Stimulated activated memory B cell treated with anti-CD40 and anti-IgM and Interleukin-4, amounts not matched to agents 10 μg/mL and 1 μg/mL and 100 μg/mL, for 72 hours (primary cell): ENCODE measurements at regions not wholly inside any gene's neighbourhood (a gene's known extent, or its start where the extent isn't known, plus 50 kb on each side); places are given as distances from the start of the nearest gene placed in this dataset.
"Not testable (repeated sequence)": the region's sequence is repeated elsewhere in the genome, so short reads cannot be mapped to it uniquely, and the experiment has no call there.

Experiments
- ATAC-seq: fragments of 150-1000 bp; cut with Tn5 transposase; 2 replicates; pipeline ENCODE4 v1.10.0; 2021
- H3K27ac Mint-ChIP-seq: one replicate; pipeline ENCODE4 v1.8.0; 2022; ENCODE audit warnings: mild to moderate bottlenecking, mixed read lengths
- H3K27me3 Mint-ChIP-seq: one replicate; pipeline ENCODE4 v1.8.0; 2022; ENCODE audit warnings: mixed read lengths
- H3K36me3 Mint-ChIP-seq: one replicate; pipeline ENCODE4 v1.8.0; 2022; ENCODE audit warnings: mixed read lengths
- H3K4me1 Mint-ChIP-seq: one replicate; pipeline ENCODE4 v1.8.0; 2022; ENCODE audit warnings: mixed read lengths
- H3K4me3 Mint-ChIP-seq: one replicate; pipeline ENCODE4 v1.8.0; 2022; ENCODE audit warnings: mild to moderate bottlenecking, moderate library complexity, mixed read lengths
- H3K9me3 Mint-ChIP-seq: one replicate; pipeline ENCODE4 v1.8.0; 2022; ENCODE audit warnings: mixed read lengths

DNA sequence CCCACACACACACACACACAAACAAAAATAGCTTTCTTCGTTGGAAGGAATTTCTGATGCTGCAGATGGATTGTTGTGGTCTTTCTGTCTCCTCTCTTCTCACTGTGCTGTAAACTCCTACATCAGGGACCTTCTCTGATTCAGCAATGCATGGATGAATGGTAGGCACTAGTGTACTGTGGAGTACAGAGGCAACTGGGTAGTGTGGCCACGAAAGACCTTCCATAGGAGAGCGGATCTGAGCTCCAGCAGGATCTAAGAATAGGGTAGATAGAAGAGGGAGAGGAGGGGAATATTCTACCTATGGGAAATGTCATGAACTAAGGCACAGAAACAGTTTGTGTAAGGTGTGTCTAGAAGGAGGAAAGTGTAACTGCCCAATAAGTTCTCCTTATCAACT is 266.8 kb downstream of the MYCN start:
- Mint-ChIP-seq H3K9me3 (peaks cover 18% of the 10 kb centered on the region), H3K36me3 (no peaks in the 10 kb centered on the region), H3K27me3 (no peaks in the 10 kb centered on the region), H3K27ac (no peak overlapping the region), H3K4me3 (no peak overlapping the region), H3K4me1 (no peaks in the 10 kb centered on the region)
- no peak for ATAC-seq

DNA sequence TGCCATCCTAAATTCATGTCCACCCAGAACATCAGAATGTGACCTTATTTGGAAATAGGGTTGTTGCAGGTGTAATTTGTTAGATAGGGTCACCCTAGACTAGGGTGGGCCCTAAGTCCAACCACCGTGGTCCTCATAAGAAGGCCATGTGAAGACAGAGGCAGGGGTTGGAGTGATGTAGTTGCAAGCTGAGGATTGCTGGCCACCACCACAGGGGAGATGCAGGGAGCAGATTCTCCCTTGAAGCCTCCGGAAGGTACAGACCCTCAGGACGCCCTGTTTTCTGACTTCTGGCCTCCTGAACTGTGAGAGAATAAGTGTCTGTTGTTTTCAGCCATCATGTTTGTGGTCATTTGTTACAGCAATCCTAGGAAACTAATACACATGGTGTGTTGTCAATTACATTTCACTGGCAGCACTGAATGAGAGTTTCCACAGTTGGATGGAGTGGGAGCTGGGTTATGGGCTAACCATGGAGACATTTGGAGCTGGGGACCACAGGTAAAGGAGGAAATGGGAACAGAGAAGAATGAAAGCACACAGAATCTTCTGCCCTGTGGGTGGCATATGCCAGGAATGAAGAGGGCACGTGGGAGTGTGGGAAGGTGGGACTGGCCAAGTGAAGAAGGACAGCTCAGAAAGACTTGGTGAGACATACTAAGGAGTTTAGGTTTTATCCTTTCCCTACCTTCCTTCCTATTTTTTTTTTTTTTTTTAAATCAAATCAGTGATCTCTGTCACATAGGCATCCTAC is 266.0 kb downstream of the MYCN start:
- no peak overlapping the region for H3K4me3 Mint-ChIP-seq
- H3K27me3 Mint-ChIP-seq, result no peaks in the 10 kb centered on the region
- H3K27ac Mint-ChIP-seq, result no peak overlapping the region
- no peak for ATAC-seq
- no peaks in the 10 kb centered on the region for H3K36me3 Mint-ChIP-seq
- H3K4me1 Mint-ChIP-seq, result no peaks in the 10 kb centered on the region
- H3K9me3 Mint-ChIP-seq, result peaks cover 18% of the 10 kb centered on the region

DNA sequence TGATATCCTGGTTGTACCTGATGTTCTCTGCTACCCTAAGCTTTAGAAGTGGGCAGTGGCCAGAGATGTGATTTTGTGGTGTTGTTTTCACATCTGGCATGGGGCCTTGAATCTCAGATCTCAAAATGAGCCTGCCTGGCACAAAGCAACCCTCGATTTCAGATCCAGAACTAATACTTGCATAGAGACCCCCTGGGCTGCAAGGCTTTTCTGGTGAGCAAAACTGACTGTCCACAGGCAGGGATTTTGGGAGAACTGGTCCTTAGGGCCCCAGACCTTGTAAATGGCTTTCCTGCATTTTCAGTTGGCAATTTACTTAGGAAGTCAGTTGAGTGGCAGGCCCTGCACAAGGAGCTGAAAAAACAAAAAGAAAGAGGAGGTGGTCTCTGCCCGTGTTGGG is 265.3 kb downstream of the MYCN start:
- ATAC-seq, result no peak
- Mint-ChIP-seq H3K9me3 (peaks cover 14% of the 10 kb centered on the region), H3K4me1 (no peaks in the 10 kb centered on the region), H3K4me3 (no peak overlapping the region), H3K27me3 (no peaks in the 10 kb centered on the region), H3K27ac (no peak overlapping the region), H3K36me3 (no peaks in the 10 kb centered on the region)

DNA sequence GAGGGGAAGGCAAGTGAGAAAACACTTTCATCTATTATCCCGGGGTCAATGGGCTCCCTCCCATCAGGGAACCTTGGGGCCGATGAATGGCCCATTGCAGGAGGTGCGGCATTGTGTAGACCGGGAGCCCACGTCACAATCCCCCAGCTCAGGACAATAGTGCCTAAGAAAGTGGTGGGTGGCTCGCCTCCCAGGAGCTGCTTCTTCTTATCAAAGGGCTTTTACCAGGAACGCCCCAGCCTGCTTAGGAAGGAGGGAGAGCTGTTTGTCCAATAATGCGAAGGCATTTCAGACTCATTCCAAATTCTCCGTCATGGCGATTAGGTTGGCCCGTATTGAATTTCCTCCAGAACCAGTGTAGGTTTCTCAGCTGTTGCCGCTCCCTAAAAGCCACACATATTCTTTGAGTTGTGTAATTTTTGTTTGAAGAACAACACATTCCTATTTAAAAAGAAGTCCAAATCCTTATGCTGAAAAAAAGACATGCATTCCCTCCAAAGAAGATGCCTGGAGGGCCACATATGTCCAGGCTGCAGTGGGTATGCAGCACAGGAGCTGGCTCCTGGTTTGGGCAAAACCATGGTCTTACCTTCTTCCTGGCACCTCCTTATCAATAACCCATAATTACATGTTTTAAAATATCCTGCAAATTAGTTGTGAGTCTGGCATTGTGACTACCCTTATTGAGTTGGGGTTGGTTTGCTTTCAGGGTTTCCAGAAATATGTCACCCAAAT is 264.7 kb downstream of the MYCN start:
- H3K4me1 Mint-ChIP-seq, result no peaks in the 10 kb centered on the region
- no peak for ATAC-seq
- no peaks in the 10 kb centered on the region for H3K27me3 Mint-ChIP-seq
- no peaks in the 10 kb centered on the region for H3K36me3 Mint-ChIP-seq
- peaks cover 14% of the 10 kb centered on the region for H3K9me3 Mint-ChIP-seq
- H3K4me3 Mint-ChIP-seq, result no peak overlapping the region
- H3K27ac Mint-ChIP-seq, result no peak overlapping the region

DNA sequence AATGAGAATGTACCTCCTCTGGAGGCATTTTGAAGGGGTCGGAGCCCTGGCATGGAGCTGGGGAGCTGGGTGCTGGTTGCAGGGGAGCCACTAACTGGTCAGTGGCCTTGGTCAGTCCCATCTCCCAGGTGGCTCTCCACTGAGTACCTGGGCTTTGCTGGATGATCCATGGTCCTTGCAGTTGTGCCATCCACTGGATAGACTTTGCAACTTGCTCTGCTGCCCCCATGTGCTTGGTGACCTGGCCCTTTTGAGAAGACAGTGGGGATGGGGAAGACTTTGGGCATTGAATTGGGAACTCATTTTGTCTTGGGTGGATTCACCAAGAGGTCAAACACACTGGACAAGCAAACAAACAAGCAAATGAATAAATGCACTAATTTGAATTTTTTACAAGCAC is 263.9 kb downstream of the MYCN start:
- no peak overlapping the region for H3K27ac Mint-ChIP-seq
- H3K27me3 Mint-ChIP-seq, result no peaks in the 10 kb centered on the region
- H3K4me3 Mint-ChIP-seq, result no peak overlapping the region
- H3K36me3 Mint-ChIP-seq, result no peaks in the 10 kb centered on the region
- no peak for ATAC-seq
- H3K9me3 Mint-ChIP-seq, result peaks cover 14% of the 10 kb centered on the region
- no peaks in the 10 kb centered on the region for H3K4me1 Mint-ChIP-seq

DNA sequence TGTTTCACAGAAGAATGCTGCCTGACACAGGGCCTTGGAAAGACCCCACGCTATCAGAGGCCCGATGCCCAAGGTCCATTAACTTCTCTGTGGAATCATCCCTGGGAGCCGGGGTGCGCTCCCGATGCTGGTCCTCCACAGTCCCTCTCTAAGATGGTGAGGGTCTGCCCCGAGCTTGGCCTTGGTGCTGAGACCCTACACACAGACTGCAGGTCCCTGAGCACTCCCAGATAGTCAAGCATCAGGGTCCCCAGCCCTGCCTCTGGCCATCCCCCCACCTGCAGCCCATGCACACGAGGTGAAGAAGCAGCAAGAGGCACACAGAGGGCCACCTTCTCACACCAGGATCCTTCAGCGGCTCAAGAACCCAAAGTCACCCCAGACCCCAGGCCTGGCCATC is 263.3 kb downstream of the MYCN start:
- H3K4me3 Mint-ChIP-seq, result no peak overlapping the region
- H3K9me3 Mint-ChIP-seq, result peaks cover 14% of the 10 kb centered on the region
- H3K27me3 Mint-ChIP-seq, result no peaks in the 10 kb centered on the region
- H3K36me3 Mint-ChIP-seq, result no peaks in the 10 kb centered on the region
- no peak overlapping the region for H3K27ac Mint-ChIP-seq
- ATAC-seq, result peak; percentile 22
- H3K4me1 Mint-ChIP-seq, result no peaks in the 10 kb centered on the region

DNA sequence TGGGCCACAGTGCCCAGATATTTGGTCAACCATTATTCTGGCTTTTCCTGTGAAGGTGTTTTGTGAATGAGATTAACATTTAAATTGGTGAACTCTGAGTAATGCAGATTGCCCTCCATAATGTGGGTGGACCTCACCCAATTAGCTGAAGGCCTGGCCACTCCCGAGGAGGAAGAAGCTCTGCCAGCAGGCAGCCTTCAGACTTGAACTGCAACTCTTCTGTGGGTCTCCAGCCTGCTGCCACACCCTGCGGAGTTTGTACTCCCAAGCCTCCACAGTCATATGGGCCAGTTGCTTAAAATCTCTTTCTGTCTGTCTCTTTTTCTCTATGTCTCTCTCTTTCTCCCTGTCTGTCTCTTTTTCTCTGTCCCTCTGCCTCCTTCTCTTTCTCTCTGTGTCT is 262.7 kb downstream of the MYCN start:
- no peak overlapping the region for H3K4me3 Mint-ChIP-seq
- no peaks in the 10 kb centered on the region for H3K4me1 Mint-ChIP-seq
- ATAC-seq, result no peak
- no peak overlapping the region for H3K27ac Mint-ChIP-seq
- H3K27me3 Mint-ChIP-seq, result no peaks in the 10 kb centered on the region
- H3K36me3 Mint-ChIP-seq, result no peaks in the 10 kb centered on the region
- H3K9me3 Mint-ChIP-seq, result peaks cover 10% of the 10 kb centered on the region

DNA sequence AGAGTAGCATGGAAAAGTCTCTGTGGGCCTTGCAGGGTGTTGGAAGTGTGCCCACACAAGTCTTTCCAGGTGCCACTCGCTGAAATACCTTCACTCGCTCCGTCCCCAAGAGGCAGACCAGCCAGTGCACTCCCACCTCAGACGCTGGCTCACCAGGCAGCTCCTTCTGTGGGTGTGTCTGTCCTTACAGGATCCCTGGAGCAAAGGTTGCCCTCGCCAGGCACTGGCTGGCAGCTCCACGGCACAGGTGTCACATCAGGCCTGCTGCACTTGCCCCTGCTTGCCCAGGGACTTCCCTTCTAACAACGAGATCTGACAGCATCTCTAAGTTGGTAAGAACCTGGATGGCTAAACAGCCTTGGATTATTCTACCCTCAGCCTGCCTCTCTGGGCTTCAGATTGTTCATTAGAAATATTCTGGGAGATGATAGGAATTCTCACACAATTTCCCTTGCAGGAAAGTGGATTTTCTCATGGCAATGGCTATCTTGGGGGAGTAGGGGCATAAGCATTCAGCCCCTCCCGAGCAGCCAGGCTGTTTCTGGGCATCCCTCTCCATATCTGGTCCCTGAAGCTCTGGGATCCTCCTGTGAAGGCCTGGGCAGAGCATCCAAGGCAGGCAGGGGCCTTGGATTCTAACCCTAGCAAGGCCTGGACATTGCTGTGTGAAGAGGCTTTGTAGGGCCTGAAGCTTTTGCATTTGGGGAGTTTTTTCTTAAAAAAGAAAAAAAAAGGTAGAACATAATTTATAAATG is 262.1 kb downstream of the MYCN start:
- Mint-ChIP-seq H3K9me3 (peaks cover 8% of the 10 kb centered on the region), H3K4me1 (no peaks in the 10 kb centered on the region), H3K4me3 (no peak overlapping the region), H3K27me3 (no peaks in the 10 kb centered on the region), H3K27ac (no peak overlapping the region), H3K36me3 (no peaks in the 10 kb centered on the region)
- no peak for ATAC-seq

DNA sequence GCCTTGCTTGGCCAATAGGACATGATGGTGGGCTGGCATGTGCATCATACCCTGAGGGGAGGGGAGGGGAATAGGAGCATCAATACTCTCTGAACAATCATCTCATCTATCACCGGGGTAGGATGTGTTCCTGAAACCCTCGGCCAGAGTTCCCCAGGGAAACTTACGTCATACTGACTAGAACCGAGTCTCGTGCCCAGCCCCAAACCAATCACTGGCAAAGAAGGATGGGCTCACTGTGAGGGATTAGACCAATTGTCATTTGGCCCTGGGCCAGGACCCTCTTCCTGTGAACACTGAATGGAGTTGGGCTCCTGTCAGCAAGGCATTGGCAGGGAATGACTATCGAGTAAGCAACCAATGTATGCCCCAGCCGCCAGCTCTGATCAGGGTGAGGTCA is 261.5 kb downstream of the MYCN start:
- Mint-ChIP-seq H3K27ac (no peak overlapping the region), H3K4me1 (no peaks in the 10 kb centered on the region), H3K36me3 (no peaks in the 10 kb centered on the region), H3K4me3 (no peak overlapping the region), H3K9me3 (peaks cover 3% of the 10 kb centered on the region), H3K27me3 (no peaks in the 10 kb centered on the region)
- no peak for ATAC-seq

DNA sequence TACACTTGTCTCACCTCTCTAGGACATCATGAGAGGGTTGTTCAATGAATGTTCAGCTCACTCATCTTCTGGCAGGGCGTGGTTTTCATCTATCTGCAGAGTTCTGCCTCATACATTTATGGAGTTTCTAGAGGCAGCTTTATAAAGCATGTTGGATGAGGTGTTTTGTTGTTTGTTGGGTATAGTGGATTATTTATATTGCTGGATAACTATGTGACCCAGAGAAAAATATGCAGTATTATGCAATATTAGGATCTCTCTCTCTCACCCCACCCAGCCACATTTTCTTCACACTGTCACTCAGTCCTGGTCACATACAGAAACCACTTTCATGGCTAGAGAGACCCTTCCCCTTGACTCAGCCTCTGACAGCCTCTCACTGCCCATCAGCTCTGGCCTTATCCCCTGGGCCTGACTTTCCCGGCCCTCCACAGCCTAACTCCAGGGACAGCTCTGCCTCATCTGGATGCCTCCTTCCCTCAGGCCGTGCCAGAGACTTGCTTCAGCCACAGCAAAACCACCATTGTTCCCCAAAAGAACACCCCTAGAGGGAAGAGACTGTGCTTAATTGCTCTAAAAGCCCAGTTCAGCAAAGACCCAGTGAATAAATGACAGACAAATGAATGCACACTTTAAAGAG is 260.3 kb downstream of the MYCN start:
- H3K4me1 Mint-ChIP-seq, result no peaks in the 10 kb centered on the region
- H3K4me3 Mint-ChIP-seq, result no peak overlapping the region
- H3K27ac Mint-ChIP-seq, result no peak overlapping the region
- H3K9me3 Mint-ChIP-seq, result peaks cover 3% of the 10 kb centered on the region
- H3K36me3 Mint-ChIP-seq, result no peaks in the 10 kb centered on the region
- ATAC-seq, result no peak
- no peaks in the 10 kb centered on the region for H3K27me3 Mint-ChIP-seq

DNA sequence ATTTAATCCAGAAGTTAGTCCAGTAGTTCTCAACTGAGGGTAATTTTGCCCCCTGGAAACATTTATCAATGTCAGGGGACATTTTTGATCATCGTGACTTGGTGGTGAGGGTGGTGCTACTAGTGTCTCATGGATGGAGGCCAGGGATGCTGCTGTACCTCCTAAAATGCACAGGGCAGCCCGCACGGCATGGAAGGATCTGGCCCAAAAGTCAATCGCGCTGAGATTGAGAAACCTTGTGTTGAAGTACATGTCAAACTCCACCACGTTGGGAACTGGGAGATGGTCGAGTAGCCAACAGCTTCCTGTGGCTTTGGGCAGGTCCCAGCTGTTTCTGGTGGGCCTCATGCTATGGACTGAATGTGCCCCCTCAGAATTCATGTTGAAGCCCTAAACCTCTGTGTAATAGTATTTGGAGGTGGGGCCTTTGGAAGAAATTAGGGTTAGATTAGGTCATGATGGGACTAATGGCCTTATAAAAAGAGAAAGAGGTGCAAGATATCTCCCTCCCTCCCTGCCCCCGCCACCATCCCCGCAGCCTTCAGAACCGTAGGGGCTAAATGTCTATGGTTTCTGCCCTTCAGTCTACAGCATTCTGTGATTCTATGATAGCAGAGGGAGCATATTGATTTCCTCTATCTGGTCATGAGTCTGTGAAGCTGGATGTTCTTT is 259.7 kb downstream of the MYCN start:
- H3K27ac Mint-ChIP-seq, result no peak overlapping the region
- no peaks in the 10 kb centered on the region for H3K27me3 Mint-ChIP-seq
- no peak overlapping the region for H3K4me3 Mint-ChIP-seq
- no peaks in the 10 kb centered on the region for H3K4me1 Mint-ChIP-seq
- peaks cover 3% of the 10 kb centered on the region for H3K9me3 Mint-ChIP-seq
- H3K36me3 Mint-ChIP-seq, result no peaks in the 10 kb centered on the region
- no peak for ATAC-seq

DNA sequence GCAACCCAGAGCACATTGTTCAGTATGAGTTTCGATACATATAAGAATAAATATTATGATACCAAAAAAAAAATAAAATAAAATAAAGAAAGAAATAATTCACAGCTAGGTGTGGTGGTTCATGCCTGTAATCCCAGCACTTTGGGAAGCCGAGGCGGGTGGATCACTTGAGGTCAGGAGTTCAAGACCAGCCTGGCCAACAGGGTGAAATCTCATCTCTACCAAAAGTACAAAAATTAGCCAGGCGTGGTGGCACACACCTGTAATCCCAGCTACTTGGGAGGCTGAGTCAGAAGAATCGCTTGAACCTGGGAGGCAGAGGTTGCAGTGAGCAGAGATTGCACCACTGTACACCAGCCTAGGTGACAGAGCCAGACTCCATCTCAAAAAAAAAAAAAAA is 258.9 kb downstream of the MYCN start:
- not testable (repeated sequence) for H3K27ac Mint-ChIP-seq, H3K4me1 Mint-ChIP-seq, H3K9me3 Mint-ChIP-seq, H3K36me3 Mint-ChIP-seq, H3K27me3 Mint-ChIP-seq, ATAC-seq, H3K4me3 Mint-ChIP-seq

DNA sequence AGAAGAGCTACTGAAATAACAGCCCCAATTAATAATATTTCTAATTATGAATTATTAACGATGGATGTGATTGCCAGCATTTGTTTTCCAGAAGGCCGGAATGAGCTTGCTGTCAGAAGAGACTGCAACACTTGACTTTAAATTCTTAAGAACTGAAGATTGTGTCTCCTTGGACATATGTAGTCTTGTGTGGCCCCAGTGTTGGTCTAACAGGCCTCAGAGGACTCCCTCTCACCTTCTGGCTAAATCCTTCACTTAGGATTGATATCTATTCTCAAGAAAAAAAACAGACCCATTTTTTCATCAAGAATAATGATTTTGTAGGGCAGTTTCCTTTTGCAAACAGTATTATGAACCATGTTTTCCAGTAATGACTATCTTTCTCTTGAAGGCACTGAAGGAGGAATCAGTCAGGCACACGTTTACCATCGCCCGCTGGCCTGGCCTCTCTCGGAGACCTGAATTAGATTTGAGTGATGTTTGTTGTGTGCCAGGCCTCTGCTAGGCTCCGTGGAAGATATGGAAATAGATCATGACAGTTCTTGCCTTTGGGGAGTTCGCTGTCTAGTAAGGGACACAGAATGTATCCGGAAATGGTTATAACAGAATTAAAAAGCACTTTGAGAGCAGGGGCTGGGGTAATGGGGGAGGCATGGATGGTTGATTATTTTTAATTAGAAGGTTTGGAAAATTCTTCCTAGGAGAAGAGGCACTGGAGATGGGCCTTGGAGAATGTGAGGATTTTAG is 258.0 kb downstream of the MYCN start:
- Mint-ChIP-seq H3K36me3 (no peaks in the 10 kb centered on the region), H3K27me3 (no peaks in the 10 kb centered on the region), H3K4me3 (no peak overlapping the region), H3K4me1 (no peaks in the 10 kb centered on the region), H3K27ac (no peak overlapping the region), H3K9me3 (peaks cover 1% of the 10 kb centered on the region)
- no peak for ATAC-seq

DNA sequence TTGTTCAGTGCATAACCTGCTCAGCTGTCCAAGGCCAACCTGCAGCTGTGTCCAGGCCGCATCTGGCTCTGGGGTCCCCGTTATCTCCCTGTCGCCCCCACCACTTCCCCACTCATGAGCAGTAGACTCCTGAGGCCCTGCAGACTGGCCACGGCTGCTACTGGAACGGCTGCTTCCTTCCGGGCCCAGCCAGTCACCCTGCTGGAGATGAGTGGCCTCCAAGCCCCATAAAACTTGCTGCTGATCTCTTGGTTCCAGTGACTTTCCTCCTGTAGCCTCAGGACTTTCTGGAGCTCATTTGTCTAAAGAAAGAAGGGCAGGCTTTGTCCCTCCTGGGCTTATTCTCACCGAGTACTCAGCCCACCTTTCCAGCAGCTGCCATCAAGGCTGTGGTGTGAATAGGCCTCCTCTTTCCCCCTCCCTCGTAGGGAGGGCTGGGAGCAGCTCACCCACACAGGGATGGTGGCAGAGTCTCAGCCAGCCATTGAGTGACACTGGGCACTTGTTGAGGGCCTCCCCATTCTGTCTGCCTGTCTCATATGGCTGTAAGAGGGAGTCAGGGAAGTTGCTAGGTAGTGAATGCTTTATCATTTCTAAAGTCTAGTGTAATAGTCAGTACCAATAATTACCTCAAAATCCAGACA is 257.3 kb downstream of the MYCN start:
- Mint-ChIP-seq H3K27me3 (no peaks in the 10 kb centered on the region), H3K4me1 (no peaks in the 10 kb centered on the region), H3K4me3 (no peak overlapping the region), H3K27ac (no peak overlapping the region), H3K9me3 (no peaks in the 10 kb centered on the region), H3K36me3 (no peaks in the 10 kb centered on the region)
- ATAC-seq, result no peak
